ENCODE measurements at regions not wholly inside any gene's neighbourhood (a gene's known extent, or its start where the extent isn't known, plus 50 kb on each side); places are given as distances from the start of the nearest gene placed in this dataset.

DNA sequence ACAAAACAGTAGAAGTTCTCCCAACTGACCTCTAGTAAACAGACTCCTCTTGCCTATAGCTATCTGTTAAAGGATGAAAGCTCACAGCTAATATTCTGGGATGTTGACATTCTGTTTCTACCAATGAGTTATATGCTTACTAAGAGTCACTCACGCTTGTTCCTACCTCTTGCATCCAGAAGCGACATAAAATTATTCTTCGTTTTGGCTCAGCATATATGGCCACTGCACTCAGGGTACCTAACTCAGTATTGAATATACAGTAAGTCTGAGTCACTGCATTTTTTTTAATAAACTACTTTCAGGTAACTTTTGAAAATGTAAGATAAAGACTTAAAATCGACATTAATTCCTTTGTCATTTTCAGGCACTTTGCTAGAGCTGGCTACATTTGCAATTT lies 214.4 kb upstream of the STXBP5 start:
- TF ChIP-seq POLR2A (IDR thresholded peaks at IDR 0.05): no peak
- TF ChIP-seq, protein P1, sequence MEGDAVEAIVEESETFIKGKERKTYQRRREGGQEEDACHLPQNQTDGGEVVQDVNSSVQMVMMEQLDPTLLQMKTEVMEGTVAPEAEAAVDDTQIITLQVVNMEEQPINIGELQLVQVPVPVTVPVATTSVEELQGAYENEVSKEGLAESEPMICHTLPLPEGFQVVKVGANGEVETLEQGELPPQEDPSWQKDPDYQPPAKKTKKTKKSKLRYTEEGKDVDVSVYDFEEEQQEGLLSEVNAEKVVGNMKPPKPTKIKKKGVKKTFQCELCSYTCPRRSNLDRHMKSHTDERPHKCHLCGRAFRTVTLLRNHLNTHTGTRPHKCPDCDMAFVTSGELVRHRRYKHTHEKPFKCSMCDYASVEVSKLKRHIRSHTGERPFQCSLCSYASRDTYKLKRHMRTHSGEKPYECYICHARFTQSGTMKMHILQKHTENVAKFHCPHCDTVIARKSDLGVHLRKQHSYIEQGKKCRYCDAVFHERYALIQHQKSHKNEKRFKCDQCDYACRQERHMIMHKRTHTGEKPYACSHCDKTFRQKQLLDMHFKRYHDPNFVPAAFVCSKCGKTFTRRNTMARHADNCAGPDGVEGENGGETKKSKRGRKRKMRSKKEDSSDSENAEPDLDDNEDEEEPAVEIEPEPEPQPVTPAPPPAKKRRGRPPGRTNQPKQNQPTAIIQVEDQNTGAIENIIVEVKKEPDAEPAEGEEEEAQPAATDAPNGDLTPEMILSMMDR (IDR thresholded peaks at IDR 0.05): no peak
